ENCODE measurements at regions not wholly inside any gene's neighbourhood (a gene's known extent, or its start where the extent isn't known, plus 50 kb on each side); places are given as distances from the start of the nearest gene placed in this dataset.

- TF ChIP-seq CTCF (conservative IDR thresholded peaks at IDR 0.05; ENCODE audit: low read depth, low read length) (no peak), EZH2phosphoT487 (IDR thresholded peaks at IDR 0.05; ENCODE audit: borderline replicate concordance, low read length) (no peak), EZH2 (IDR thresholded peaks at IDR 0.05; ENCODE audit: low read length, unreplicated experiment) (no peak)
Observed at GRCh38 chr10:118128675-118129074, 81.9 kb upstream of the RAB11FIP2 start.

Data from PC-3 (cell line).